GM23248 (cell line): ENCODE measurements at regions not wholly inside any gene's neighbourhood (a gene's known extent, or its start where the extent isn't known, plus 50 kb on each side); places are given as distances from the start of the nearest gene placed in this dataset.

Experiments
- DNase-seq: peaks from one replicate; pipeline ENCODE4 v3.0.0-alpha.2; 2015
- H2AFZ ChIP-seq: fragments of 200-600 bp; sonication (generic); 2 replicates; pipeline ENCODE4 v1.6.1; 2016; ENCODE audit warnings: antibody characterized with exemption
- H3F3A ChIP-seq: fragments of 200-600 bp; sonication (generic); 2 replicates; pipeline ENCODE4 v1.6.1; 2016; ENCODE audit warnings: mild to moderate bottlenecking, antibody characterized with exemption, mixed run types; ENCODE audit not compliant: insufficient read depth
- H3K27ac ChIP-seq: fragments of 200-600 bp; sonication (generic); 2 replicates; pipeline ENCODE4 v1.5.1; 2016; ENCODE audit warnings: mild to moderate bottlenecking
- H3K27me3 ChIP-seq: fragments of 200-600 bp; sonication (generic); replicated peaks from 2 replicates; pipeline ENCODE4 v1.6.1; 2016; ENCODE audit warnings: mild to moderate bottlenecking; ENCODE audit not compliant: insufficient read depth
- H3K36me3 ChIP-seq: fragments of 200-600 bp; sonication (generic); 2 replicates; pipeline ENCODE4 v1.6.1; 2016; ENCODE audit warnings: low read depth, mild to moderate bottlenecking
- H3K4me1 ChIP-seq: fragments of 200-600 bp; sonication (generic); 2 replicates; pipeline ENCODE4 v1.6.1; 2016; ENCODE audit warnings: mild to moderate bottlenecking; ENCODE audit not compliant: insufficient read depth
- H3K4me2 ChIP-seq: fragments of 200-600 bp; sonication (generic); one replicate; pipeline ENCODE4 v1.6.1; 2016; ENCODE audit warnings: mild to moderate bottlenecking; ENCODE audit not compliant: unreplicated experiment
- H3K4me3 ChIP-seq: fragments of 200-600 bp; sonication (generic); 2 replicates; pipeline ENCODE4 v1.5.1; 2016; ENCODE audit warnings: mild to moderate bottlenecking
- H3K79me2 ChIP-seq: fragments of 200-600 bp; sonication (generic); 2 replicates; pipeline ENCODE4 v1.6.1; 2016; ENCODE audit warnings: mild to moderate bottlenecking; ENCODE audit not compliant: insufficient read depth
- H3K9ac ChIP-seq: fragments of 200-600 bp; sonication (generic); 2 replicates; pipeline ENCODE4 v1.6.1; 2016; ENCODE audit warnings: mild to moderate bottlenecking
- H3K9me2 ChIP-seq: fragments of 200-600 bp; sonication (generic); 2 replicates; pipeline ENCODE4 v1.6.1; 2016; ENCODE audit warnings: mixed run types, mild to moderate bottlenecking, moderate library complexity; ENCODE audit not compliant: insufficient read depth
- H3K9me3 ChIP-seq: fragments of 200-600 bp; sonication (generic); one replicate; pipeline ENCODE4 v1.6.1; 2017; ENCODE audit warnings: low read depth
- H4K20me1 ChIP-seq: fragments of 200-600 bp; sonication (generic); 2 replicates; pipeline ENCODE4 v1.6.0; 2016; ENCODE audit not compliant: insufficient read depth
- EZH2 ChIP-seq: fragments of 200-600 bp; sonication (generic); IDR thresholded peaks from 2 replicates; pipeline ENCODE4 v1.6.1; 2018; ENCODE audit warnings: antibody characterized with exemption, mild to moderate bottlenecking; ENCODE audit not compliant: insufficient read depth, poor library complexity, severe bottlenecking
- EZH2phosphoT487 ChIP-seq: fragments of 200-600 bp; sonication (generic); IDR thresholded peaks from 2 replicates; pipeline ENCODE4 v1.6.1; 2018; ENCODE audit warnings: antibody characterized with exemption, moderate library complexity, mild to moderate bottlenecking, low read depth; ENCODE audit not compliant: insufficient read depth
- WGBS, 2 experiments: methylation state at CpG; one replicate each; pipeline ENCODE4 v1.1.6; 2015 to 2017; ENCODE audit warnings: low lambda C conversion rate in 2 of 2, low coverage in 1 of 2; ENCODE audit errors: missing lambda C conversion rate in 2 of 2; 5-methylcytosine and 5-hydroxymethylcytosine counted together
- in situ Hi-C: fragments of 300-500 bp; cut with MboI; formaldehyde crosslinking; loops from 2 replicates; pipeline ENCODE4 v1.15.0; 2020

DNA sequence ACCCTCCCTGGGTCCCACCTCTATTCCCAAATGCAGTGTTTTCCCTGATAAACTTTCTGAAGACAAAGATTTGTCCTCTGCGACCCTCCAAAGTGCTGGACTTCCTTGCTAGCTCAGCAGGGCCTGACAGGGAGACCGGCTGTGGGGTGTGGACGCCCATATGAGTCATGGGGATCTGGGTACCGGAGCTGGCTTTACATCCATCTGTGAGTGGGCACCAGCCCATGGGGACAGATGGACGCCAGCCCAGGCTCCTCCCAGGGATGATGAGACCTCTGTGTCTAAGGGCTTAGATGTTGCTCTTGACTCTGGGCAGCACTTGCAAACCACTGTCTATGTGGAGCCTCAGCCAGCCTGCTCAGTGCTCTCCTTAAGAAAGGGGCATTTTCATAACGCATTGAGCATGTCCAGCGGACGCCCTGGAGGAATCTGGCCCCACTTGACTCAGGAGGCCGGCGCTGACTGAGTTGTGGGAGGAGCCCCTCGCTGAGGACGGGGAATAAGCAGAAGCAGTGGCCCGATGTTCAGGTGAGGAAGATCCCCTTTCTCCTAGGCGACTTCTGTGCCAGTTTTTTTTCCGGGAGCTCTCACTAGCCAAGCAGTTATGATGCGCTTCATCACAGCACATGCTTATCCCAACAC is 229.4 kb upstream of the MYT1L start:
- Histone ChIP-seq H3F3A (no peaks in the 10 kb centered on the region), H3K4me3 (no peak overlapping the region), H3K9ac (no peak overlapping the region), H3K36me3 (no peaks in the 10 kb centered on the region), H3K27ac (no peak overlapping the region), H3K4me1 (no peaks in the 10 kb centered on the region), H3K27me3 (no peaks in the 10 kb centered on the region), H3K9me3 (no peaks in the 10 kb centered on the region), H3K79me2 (no peaks in the 10 kb centered on the region), H3K9me2 (no peaks in the 10 kb centered on the region), H3K4me2 (no peak overlapping the region), H2AFZ (no peak overlapping the region), H4K20me1 (no peaks in the 10 kb centered on the region)
- no peak for TF ChIP-seq EZH2
- no peak for TF ChIP-seq EZH2phosphoT487
- WGBS, 2 experiments: 30 to 33% methylated on average over 16 of the region's 16 CpGs
- in situ Hi-C loops: no loop called here
- DNase-seq: no peak

DNA sequence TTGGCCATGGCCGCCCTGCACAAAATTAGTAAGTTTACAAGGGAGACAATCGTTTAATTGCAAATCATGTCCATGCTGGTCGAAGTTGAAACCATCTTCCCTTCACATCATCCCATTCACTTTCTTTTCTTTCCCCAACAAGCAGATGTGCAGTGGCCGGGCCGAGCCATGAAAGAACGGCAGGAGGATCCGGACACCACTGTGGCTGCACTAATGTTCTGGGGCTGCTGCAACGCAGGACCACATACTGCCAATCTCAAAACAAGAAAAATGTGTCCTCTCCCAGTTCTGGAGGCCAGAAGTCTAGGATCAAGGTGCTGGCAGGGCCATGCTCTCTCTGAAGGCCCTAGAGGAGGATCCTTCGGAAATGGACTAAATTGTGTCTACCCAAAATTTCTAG is 227.4 kb upstream of the MYT1L start:
- in situ Hi-C loops: no loop called here
- Histone ChIP-seq H3K4me2 (no peak overlapping the region), H3F3A (no peaks in the 10 kb centered on the region), H3K9me2 (no peaks in the 10 kb centered on the region), H4K20me1 (no peaks in the 10 kb centered on the region), H2AFZ (no peak overlapping the region), H3K4me1 (no peaks in the 10 kb centered on the region), H3K9me3 (peaks cover 3% of the 10 kb centered on the region), H3K36me3 (no peaks in the 10 kb centered on the region), H3K4me3 (no peak overlapping the region), H3K27ac (no peak overlapping the region), H3K27me3 (no peaks in the 10 kb centered on the region), H3K79me2 (no peaks in the 10 kb centered on the region), H3K9ac (no peak overlapping the region)
- WGBS, 2 experiments: 11 to 16% methylated on average over 9 of the region's 9 CpGs
- TF ChIP-seq EZH2: no peak
- no peak for TF ChIP-seq EZH2phosphoT487
- DNase-seq: no peak

DNA sequence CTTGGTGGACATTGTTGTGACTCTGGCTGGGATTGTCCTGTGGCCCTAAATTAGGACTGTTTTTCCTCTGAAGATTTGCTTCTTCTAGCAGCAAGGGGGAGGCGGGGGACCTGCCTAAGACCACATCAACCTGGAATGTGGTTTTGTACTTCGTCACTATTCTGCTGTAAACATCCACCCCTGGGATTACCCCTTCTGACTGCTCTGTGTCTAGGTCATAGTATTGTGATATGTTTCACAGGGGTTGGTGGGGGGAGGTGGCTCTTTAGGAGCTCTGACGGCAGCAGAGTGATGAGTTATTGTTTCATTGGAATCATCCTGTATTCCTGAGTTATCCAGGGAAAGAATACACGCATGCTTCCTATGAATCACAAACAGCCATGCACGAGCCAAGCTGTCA is 226.4 kb upstream of the MYT1L start:
- TF ChIP-seq EZH2: no peak
- TF ChIP-seq EZH2phosphoT487: no peak
- Histone ChIP-seq H3K4me1 (no peaks in the 10 kb centered on the region), H3F3A (no peaks in the 10 kb centered on the region), H3K27me3 (no peaks in the 10 kb centered on the region), H3K36me3 (no peaks in the 10 kb centered on the region), H4K20me1 (no peaks in the 10 kb centered on the region), H3K27ac (no peak overlapping the region), H3K9me2 (no peaks in the 10 kb centered on the region), H3K9ac (no peak overlapping the region), H2AFZ (no peak overlapping the region), H3K9me3 (peaks cover 3% of the 10 kb centered on the region), H3K4me3 (no peak overlapping the region), H3K4me2 (no peak overlapping the region), H3K79me2 (no peaks in the 10 kb centered on the region)
- in situ Hi-C loops: no loop called here
- DNase-seq: no peak
- WGBS, 2 experiments: 7 to 9% methylated on average over 5 of the region's 5 CpGs

DNA sequence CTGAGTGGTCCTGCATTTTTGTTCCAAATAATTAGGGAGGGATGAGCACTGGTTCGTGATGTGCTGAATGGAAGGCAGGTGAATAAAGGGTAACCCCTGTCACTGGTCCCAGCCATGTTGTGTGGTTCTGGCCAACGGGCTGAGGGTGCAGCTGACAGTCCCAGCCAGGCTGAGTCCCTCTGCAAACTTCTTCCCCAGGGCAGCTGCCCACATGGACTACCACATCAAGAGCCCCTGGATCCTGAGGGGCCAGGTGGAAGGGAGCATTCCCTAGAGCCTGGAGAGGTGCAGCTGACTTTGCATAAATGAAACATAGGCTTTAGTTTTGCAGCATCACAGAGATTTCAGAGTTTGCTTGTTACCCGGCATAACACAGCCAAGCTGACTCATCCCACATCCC is 219.8 kb upstream of the MYT1L start:
- H2AFZ ChIP-seq: no peak overlapping the region
- H3K9me3 ChIP-seq: peaks cover 3% of the 10 kb centered on the region
- 15 to 20% methylated on average over 3 of the region's 3 CpGs for WGBS, 2 experiments
- TF ChIP-seq EZH2phosphoT487: no peak
- no peak for TF ChIP-seq EZH2
- no peak for DNase-seq
- H3K9me2 ChIP-seq: no peaks in the 10 kb centered on the region
- H3K4me1 ChIP-seq: no peaks in the 10 kb centered on the region
- no peak overlapping the region for H3K27ac ChIP-seq
- H3K79me2 ChIP-seq: no peaks in the 10 kb centered on the region
- H3K9ac ChIP-seq: no peak overlapping the region
- no peaks in the 10 kb centered on the region for H3F3A ChIP-seq
- no peaks in the 10 kb centered on the region for H3K36me3 ChIP-seq
- no peaks in the 10 kb centered on the region for H3K27me3 ChIP-seq
- no peak overlapping the region for H3K4me2 ChIP-seq
- no peak overlapping the region for H3K4me3 ChIP-seq
- H4K20me1 ChIP-seq: no peaks in the 10 kb centered on the region
- in situ Hi-C loops: no loop called here

DNA sequence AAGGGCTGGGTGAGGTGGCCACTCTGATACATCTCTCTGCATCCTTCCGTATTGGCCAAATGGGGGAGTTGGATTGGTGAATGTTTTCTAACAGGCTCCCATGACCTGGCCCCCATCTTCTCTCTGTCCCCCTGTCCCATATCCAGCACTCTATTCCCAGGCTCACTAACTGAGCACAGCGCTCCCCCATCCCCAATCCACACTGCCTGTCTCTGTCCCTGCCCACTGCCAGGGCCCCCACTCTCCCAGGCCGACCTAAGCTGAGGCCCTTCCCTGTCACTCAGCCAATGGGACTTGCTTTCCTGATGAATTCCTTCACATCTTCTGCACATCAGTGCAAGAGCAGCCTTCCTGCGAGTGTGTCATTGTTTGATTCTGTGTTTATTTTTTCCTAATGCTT is 216.8 kb upstream of the MYT1L start:
- Histone ChIP-seq H3K9ac (no peak overlapping the region), H3K4me3 (no peak overlapping the region), H3K27me3 (no peaks in the 10 kb centered on the region), H4K20me1 (no peaks in the 10 kb centered on the region), H3K4me1 (no peaks in the 10 kb centered on the region), H3K79me2 (no peaks in the 10 kb centered on the region), H3K4me2 (no peak overlapping the region), H3K27ac (no peak overlapping the region), H3K9me2 (no peaks in the 10 kb centered on the region), H3F3A (no peaks in the 10 kb centered on the region), H3K36me3 (no peaks in the 10 kb centered on the region), H2AFZ (no peak overlapping the region), H3K9me3 (no peaks in the 10 kb centered on the region)
- TF ChIP-seq EZH2phosphoT487 (no peak), EZH2 (no peak)
- WGBS, 2 experiments: 18 to 28% methylated on average over 4 of the region's 4 CpGs
- in situ Hi-C loops: no loop called here
- no peak for DNase-seq
